ENCODE measurements at regions not wholly inside any gene's neighbourhood (a gene's known extent, or its start where the extent isn't known, plus 50 kb on each side); places are given as distances from the start of the nearest gene placed in this dataset.

DNA sequence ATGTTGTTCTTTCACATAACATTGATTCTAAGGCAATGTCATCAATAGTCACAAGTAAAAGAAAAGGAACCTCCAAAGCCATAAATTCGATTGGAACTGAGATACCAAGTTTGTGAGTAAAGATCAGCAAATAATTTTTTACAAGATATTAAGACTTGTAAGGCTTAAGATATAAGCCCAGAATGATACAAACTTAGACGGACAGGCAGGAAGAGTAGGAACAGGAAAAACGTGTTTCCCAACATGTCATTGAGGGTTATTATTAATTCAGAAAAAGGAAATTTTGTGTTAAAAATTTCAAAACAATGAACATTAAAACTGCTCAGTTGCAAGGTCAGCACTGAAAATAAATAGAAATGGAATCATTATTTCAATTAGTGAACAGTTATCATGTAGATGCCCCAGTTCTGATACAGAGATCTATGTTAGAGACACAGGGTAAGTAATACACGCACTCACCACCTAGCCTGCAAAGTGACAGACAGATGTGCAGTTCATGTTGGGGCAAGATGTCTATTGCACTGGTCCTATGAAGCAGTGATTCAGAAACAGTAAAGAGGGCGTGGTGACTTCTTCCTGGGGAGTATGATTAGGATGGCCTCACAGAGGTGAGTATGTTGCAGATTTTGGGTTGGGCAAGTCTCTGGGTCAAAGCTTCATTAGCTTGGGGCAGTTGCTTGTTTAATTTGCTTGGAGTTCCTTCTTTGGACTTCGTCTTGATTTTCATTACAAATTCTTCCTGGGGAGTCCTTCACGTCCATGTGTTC is 284.4 kb downstream of the SETD4 start:
- Histone ChIP-seq H3K4me1 (peaks cover 0 to 10% (median 0%) of the 10 kb centered on the region in 4 donors), H3K27me3 (no peaks in the 10 kb centered on the region), H3K36me3 (no peaks in the 10 kb centered on the region), H3K9me3 (no peaks in the 10 kb centered on the region), H3K27ac (no peak overlapping the region), H3K4me3 (no peak overlapping the region)
- WGBS (ENCODE audit: insufficient coverage, low coverage, low lambda C conversion rate, missing lambda C conversion rate): 64% methylated on average over 7 of the region's 7 CpGs
- DNase-seq: no peak
- TF ChIP-seq, protein P1, sequence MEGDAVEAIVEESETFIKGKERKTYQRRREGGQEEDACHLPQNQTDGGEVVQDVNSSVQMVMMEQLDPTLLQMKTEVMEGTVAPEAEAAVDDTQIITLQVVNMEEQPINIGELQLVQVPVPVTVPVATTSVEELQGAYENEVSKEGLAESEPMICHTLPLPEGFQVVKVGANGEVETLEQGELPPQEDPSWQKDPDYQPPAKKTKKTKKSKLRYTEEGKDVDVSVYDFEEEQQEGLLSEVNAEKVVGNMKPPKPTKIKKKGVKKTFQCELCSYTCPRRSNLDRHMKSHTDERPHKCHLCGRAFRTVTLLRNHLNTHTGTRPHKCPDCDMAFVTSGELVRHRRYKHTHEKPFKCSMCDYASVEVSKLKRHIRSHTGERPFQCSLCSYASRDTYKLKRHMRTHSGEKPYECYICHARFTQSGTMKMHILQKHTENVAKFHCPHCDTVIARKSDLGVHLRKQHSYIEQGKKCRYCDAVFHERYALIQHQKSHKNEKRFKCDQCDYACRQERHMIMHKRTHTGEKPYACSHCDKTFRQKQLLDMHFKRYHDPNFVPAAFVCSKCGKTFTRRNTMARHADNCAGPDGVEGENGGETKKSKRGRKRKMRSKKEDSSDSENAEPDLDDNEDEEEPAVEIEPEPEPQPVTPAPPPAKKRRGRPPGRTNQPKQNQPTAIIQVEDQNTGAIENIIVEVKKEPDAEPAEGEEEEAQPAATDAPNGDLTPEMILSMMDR (IDR thresholded peaks at IDR 0.05): no peak
- TF ChIP-seq POLR2A (IDR thresholded peaks at IDR 0.05): no peak
- intact Hi-C loops (cut with DNase I): no loop called here
- ATAC-seq: no peak

DNA sequence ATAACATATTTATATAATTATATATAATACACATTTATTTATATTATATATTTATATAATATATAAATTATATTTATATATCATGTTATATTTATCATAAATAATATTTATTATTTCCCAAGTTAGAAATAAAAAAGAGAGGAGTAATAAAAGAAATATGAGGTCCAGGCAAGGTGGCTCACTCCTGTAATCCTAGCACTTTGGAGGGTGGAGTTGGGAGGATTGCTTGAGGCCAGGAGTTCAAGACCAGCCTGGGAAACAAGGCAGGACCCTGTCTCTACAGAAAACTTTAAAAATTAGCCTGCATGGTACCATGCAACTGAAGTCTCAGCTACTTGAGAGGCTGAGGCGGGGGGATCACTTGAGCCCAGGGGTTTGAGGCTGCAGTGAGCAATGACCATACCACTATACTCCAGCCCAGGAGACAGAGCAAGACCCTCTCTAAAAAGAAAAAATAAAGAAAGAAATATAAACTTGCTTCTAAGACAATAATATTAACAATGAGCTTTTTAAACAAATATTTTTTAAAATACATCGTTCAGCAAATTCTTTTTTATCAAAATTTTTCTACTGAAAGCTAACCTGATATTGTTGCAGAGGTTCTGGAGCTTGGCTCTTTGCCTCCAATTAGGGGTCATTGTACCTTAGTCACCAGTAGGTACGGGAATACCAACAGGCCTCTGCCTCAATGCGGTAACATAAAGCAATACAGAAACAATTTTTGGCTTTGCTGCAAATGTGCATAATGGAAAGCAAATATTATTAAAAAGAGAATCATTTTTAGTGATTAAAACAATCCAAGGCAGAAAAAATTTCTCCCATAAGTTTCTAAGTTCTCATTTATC is 290.0 kb downstream of the SETD4 start:
- DNase-seq: no peak
- 63% methylated on average over 4 of the region's 4 CpGs for WGBS (ENCODE audit: insufficient coverage, low coverage, low lambda C conversion rate, missing lambda C conversion rate)

DNA sequence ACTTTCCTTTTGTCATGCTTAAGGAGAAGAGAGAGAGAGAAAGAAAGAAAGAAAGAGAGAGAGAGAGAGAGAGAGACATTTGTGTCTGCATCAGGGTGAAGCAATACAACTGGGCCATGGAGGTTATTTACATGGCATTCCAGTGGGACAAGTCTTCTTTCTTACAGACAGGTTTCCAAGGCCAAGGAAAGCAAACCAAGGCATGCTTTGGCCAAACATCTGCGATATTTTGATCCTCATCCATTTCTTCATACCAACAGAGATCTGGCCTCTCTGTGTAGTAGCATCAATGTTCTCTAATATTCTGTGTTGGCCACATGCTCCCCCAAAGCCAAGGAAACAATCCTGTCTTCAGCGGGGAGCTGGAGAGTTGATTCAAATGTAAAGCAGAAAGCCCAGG is 292.1 kb downstream of the SETD4 start:
- H3K9me3 ChIP-seq: no peaks in the 10 kb centered on the region
- intact Hi-C loops (cut with DNase I): no loop called here

More for the DNA sequence above, 290.0 kb downstream of the SETD4 start:
- H3K4me1 ChIP-seq: no peaks in the 10 kb centered on the region
- H3K36me3 ChIP-seq: no peaks in the 10 kb centered on the region
- H3K9me3 ChIP-seq: no peaks in the 10 kb centered on the region
- H3K27ac ChIP-seq: no peak overlapping the region
- H3K4me3 ChIP-seq: no peak overlapping the region
- TF ChIP-seq, protein P1 (IDR thresholded peaks at IDR 0.05): no peak
- TF ChIP-seq POLR2A (IDR thresholded peaks at IDR 0.05): no peak
- intact Hi-C loops (cut with DNase I): no loop called here
- peak in 3 of 4 donors; percentile 48 to 55 (median 50) for ATAC-seq
- no peaks in the 10 kb centered on the region for H3K27me3 ChIP-seq

DNA sequence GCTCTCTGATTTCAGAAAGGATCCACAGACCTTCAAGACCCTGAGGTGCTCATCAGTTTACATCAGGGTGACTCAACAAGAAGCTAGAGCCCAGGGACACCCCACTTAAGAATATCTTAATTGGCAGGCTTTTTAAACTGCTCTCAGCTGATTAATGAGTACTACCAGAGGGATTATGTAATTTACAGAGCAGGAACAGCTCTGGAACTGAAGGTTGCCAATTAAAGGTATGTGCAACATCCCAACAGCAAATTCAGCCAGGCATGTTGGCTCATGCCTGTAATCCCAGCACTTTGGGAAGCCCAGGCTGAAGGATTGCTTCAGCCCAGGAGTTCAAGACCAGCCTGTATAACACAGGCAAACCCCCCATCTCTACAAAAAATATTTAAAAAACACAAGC is 295.7 kb downstream of the SETD4 start:
- Histone ChIP-seq H3K4me3 (no peak overlapping the region), H3K27ac (no peak overlapping the region), H3K4me1 (peaks cover 0 to 4% (median 0%) of the 10 kb centered on the region in 4 donors), H3K27me3 (no peaks in the 10 kb centered on the region), H3K9me3 (no peaks in the 10 kb centered on the region), H3K36me3 (no peaks in the 10 kb centered on the region)
- TF ChIP-seq, protein P1 (IDR thresholded peaks at IDR 0.05): no peak
- ATAC-seq: peak in 1 of 4 donors; percentile 43
- intact Hi-C loops (cut with DNase I): no loop called here
- DNase-seq: no peak

More for the DNA sequence above, 292.1 kb downstream of the SETD4 start:
- TF ChIP-seq, protein P1 (IDR thresholded peaks at IDR 0.05): no peak
- WGBS (ENCODE audit: insufficient coverage, low coverage, low lambda C conversion rate, missing lambda C conversion rate): 94% methylated on average over 2 of the region's 2 CpGs
- no peak overlapping the region for H3K4me3 ChIP-seq
- H3K4me1 ChIP-seq: no peaks in the 10 kb centered on the region
- no peaks in the 10 kb centered on the region for H3K27me3 ChIP-seq
- ATAC-seq (no peak), DNase-seq (no peak)
- no peak overlapping the region for H3K27ac ChIP-seq
- no peaks in the 10 kb centered on the region for H3K36me3 ChIP-seq
